Panc1 (cell line): ENCODE measurements at regions not wholly inside any gene's neighbourhood (a gene's known extent, or its start where the extent isn't known, plus 50 kb on each side); places are given as distances from the start of the nearest gene placed in this dataset.
"Not testable (repeated sequence)": the region's sequence is repeated elsewhere in the genome, so short reads cannot be mapped to it uniquely, and the experiment has no call there.

ENCODE experiments used
- ATAC-seq: fragments of 200-7000 bp; cut with Tn5 transposase; 2 replicates; pipeline ENCODE4 v1.9.1; 2020; ENCODE audit warnings: mild to moderate bottlenecking, moderate library complexity
- BruUV-seq: library from RNA; stranded (reverse); fragments of 400-500 nt; replicated peaks from 2 replicates; lab custom pipeline; 2021; lab: Mats Ljungman, UMichigan
- CTCF ChIA-PET: fragments of 300-600 bp; sonication (Branson Sonifier 250); formaldehyde crosslinking; loops from one replicate; lab custom pipeline; 2022; ENCODE audit warnings: antibody characterized with exemption; lab: Charles Lee
- POLR2A ChIA-PET: fragments of 300-600 bp; sonication (Branson Sonifier 250); formaldehyde crosslinking; loops from one replicate; lab custom pipeline; 2022; ENCODE audit warnings: antibody characterized with exemption; lab: Charles Lee
- DNase-seq: peaks from one replicate; pipeline ENCODE4 v3.0.0-alpha.2; 2010; ENCODE audit warnings: low read depth, low spot score
- H3K27ac ChIP-seq: 2 replicates; pipeline ENCODE4 v1.5.1; 2011; ENCODE audit warnings: mild to moderate bottlenecking, low read length, inconsistent platforms
- H3K27me3 ChIP-seq: fragments of 200-500 bp; sonication (Bioruptor generic); 2 replicates; pipeline ENCODE4 v1.6.0; 2014; ENCODE audit warnings: low read length, inconsistent platforms; ENCODE audit not compliant: control insufficient read depth, insufficient read depth
- H3K36me3 ChIP-seq: fragments of 200-500 bp; sonication (Bioruptor generic); 2 replicates; pipeline ENCODE4 v1.5.1; 2014; ENCODE audit warnings: inconsistent platforms, mild to moderate bottlenecking, low read length, moderate library complexity; ENCODE audit not compliant: control insufficient read depth, insufficient read depth
- H3K4me1 ChIP-seq: 2 replicates; pipeline ENCODE4 v1.5.1; 2011; ENCODE audit warnings: inconsistent platforms, mild to moderate bottlenecking, low read length, moderate library complexity; ENCODE audit not compliant: control insufficient read depth, insufficient read depth
- H3K4me3 ChIP-seq, 2 experiments: 2 replicates each; pipeline ENCODE4 v1.5.1; 2011 to 2012; ENCODE audit warnings: low read depth in 2 of 2, low read length in 2 of 2, mild to moderate bottlenecking in 2 of 2, inconsistent platforms in 1 of 2, moderate library complexity in 1 of 2
- H3K9me3 ChIP-seq: fragments of 200-500 bp; sonication (Bioruptor generic); 2 replicates; pipeline ENCODE4 v1.5.1; 2014; ENCODE audit warnings: low read depth, mild to moderate bottlenecking, inconsistent platforms, low read length, moderate library complexity; ENCODE audit not compliant: control insufficient read depth, insufficient read depth
- POLR2AphosphoS5 ChIP-seq: IDR thresholded peaks from 2 replicates; pipeline ENCODE4 v1.6.1; 2012; ENCODE audit warnings: mild to moderate bottlenecking, low read depth, low read length, moderate library complexity
- SIN3A ChIP-seq: IDR thresholded peaks from 2 replicates; pipeline ENCODE4 v1.6.1; 2012; ENCODE audit warnings: low read depth, mild to moderate bottlenecking, low read length, moderate library complexity, borderline replicate concordance; ENCODE audit not compliant: insufficient read depth
- TCF7L2 ChIP-seq: IDR thresholded peaks from 2 replicates; pipeline ENCODE4 v1.6.1; 2011; ENCODE audit warnings: mild to moderate bottlenecking, low read depth, low read length, inconsistent platforms
- in situ Hi-C: cut with HindIII; loops from 2 replicates; pipeline ENCODE4 v1.10.0; 2016; ENCODE audit warnings: low sequenced_read_pairs, low pct_unique_long_range_greater_than_20kb
- intact Hi-C: fragments of 100-400 bp; cut with micrococcal nuclease; formaldehyde crosslinking; loops from one replicate; pipeline ENCODE4 v1.10.0; 2022; ENCODE audit not compliant: unreplicated experiment
- TF ChIP-seq, protein P1 (sequence below): fragments of 450-650 bp; IDR thresholded peaks from 2 replicates; pipeline ENCODE4 v1.5.1; 2017; ENCODE audit warnings: mild to moderate bottlenecking
- TF ChIP-seq, protein P2 (sequence below), 2 experiments: IDR thresholded peaks; 2 replicates each; pipeline ENCODE4 v1.6.1; 2011 to 2012; ENCODE audit warnings: low read depth in 2 of 2, control low read depth in 1 of 2, low read length in 1 of 2, mild to moderate bottlenecking in 1 of 2, moderate library complexity in 1 of 2; ENCODE audit not compliant: insufficient read depth in 1 of 2

DNA sequence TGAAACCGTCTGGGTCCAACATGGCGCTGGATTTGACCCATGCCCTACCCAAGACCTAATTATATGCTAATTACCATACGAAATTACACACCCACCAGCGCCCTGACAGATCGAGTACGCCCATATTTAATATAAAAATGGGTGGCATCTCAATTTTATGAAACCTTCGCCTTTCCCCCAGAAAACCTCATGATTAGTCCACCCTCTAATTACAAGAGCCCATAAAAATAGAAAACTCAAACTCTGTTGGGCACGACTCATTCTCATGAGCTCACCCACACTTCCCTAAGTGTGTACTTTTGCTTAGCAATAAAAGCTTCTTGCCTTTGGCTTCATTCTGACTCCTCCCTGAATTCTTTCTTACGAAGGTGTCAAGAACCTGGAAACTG lies 136.4 kb downstream of the OR2B2 start:
- in situ Hi-C loops, result no loop called here
- H3K9me3 ChIP-seq, result no peaks in the 10 kb centered on the region
- H3K27me3 ChIP-seq, result no peaks in the 10 kb centered on the region
- POLR2A ChIA-PET, result no interaction called here
- TF ChIP-seq, protein P1, sequence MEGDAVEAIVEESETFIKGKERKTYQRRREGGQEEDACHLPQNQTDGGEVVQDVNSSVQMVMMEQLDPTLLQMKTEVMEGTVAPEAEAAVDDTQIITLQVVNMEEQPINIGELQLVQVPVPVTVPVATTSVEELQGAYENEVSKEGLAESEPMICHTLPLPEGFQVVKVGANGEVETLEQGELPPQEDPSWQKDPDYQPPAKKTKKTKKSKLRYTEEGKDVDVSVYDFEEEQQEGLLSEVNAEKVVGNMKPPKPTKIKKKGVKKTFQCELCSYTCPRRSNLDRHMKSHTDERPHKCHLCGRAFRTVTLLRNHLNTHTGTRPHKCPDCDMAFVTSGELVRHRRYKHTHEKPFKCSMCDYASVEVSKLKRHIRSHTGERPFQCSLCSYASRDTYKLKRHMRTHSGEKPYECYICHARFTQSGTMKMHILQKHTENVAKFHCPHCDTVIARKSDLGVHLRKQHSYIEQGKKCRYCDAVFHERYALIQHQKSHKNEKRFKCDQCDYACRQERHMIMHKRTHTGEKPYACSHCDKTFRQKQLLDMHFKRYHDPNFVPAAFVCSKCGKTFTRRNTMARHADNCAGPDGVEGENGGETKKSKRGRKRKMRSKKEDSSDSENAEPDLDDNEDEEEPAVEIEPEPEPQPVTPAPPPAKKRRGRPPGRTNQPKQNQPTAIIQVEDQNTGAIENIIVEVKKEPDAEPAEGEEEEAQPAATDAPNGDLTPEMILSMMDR, result no peak
- no peak for TF ChIP-seq TCF7L2
- TF ChIP-seq POLR2AphosphoS5, result no peak
- TF ChIP-seq, protein P2, sequence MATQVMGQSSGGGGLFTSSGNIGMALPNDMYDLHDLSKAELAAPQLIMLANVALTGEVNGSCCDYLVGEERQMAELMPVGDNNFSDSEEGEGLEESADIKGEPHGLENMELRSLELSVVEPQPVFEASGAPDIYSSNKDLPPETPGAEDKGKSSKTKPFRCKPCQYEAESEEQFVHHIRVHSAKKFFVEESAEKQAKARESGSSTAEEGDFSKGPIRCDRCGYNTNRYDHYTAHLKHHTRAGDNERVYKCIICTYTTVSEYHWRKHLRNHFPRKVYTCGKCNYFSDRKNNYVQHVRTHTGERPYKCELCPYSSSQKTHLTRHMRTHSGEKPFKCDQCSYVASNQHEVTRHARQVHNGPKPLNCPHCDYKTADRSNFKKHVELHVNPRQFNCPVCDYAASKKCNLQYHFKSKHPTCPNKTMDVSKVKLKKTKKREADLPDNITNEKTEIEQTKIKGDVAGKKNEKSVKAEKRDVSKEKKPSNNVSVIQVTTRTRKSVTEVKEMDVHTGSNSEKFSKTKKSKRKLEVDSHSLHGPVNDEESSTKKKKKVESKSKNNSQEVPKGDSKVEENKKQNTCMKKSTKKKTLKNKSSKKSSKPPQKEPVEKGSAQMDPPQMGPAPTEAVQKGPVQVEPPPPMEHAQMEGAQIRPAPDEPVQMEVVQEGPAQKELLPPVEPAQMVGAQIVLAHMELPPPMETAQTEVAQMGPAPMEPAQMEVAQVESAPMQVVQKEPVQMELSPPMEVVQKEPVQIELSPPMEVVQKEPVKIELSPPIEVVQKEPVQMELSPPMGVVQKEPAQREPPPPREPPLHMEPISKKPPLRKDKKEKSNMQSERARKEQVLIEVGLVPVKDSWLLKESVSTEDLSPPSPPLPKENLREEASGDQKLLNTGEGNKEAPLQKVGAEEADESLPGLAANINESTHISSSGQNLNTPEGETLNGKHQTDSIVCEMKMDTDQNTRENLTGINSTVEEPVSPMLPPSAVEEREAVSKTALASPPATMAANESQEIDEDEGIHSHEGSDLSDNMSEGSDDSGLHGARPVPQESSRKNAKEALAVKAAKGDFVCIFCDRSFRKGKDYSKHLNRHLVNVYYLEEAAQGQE (IDR thresholded peaks at IDR 0.05; ENCODE audit: insufficient read depth in 1 of 2, low read depth in 2 of 2, low read length in 1 of 2), result no peak
- TF ChIP-seq SIN3A, result no peak
- no peak for ATAC-seq
- intact Hi-C loops, result no loop called here
- DNase-seq, result no peak
- BruUV-seq, result no TSS peak
- no peaks in the 10 kb centered on the region for H3K36me3 ChIP-seq
- CTCF ChIA-PET, result interaction anchor here (0.8 kb wide), 1 partner anchor 20 kb away, joined by 3 read pairs; no protein-coding TSS in a partner anchor
- peaks cover 13% of the 10 kb centered on the region for H3K4me1 ChIP-seq
- no peak overlapping the region for H3K4me3 ChIP-seq
- H3K27ac ChIP-seq, result no peak overlapping the region

DNA sequence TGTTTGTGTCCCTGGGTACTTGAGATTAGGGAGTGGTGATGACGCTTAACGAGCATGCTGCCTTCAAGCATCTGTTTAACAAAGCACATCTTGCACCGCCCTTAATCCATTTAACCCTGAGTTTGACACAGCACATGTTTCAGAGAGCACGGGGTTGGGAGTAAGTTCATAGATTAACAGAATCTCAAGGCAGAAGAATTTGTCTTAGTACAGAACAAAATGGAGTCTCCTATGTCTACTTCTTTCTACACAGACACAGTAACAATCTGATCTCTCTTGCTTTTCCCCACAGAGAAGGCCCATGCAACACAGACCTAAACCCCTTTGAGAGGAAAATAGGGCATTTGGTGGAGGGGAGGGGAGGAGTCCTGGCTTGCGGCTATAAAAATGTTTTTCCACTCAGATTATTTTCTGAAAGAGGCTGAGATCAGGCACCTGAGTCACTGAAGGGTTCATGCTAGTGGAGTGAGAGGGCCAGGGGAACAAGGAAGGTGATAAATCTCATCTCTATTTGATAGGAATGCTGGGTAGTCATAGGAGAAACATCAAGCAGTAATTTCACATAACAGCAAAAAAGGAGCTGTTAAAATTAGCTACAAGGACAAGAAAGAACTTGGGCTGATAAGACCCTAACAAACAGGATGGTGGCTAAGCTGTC lies 136.9 kb downstream of the OR2B2 start:
- H3K27me3 ChIP-seq, H3K27ac ChIP-seq, H3K4me3 ChIP-seq, intact Hi-C loops, H3K36me3 ChIP-seq, POLR2A ChIA-PET, DNase-seq, in situ Hi-C loops, ATAC-seq, H3K9me3 ChIP-seq, BruUV-seq: not testable (repeated sequence)
- peaks cover 13% of the 10 kb centered on the region for H3K4me1 ChIP-seq
- CTCF ChIA-PET, result interaction anchor here (0.7 to 0.8 kb wide), 2 partner anchors 21 to 36 kb away, joined by 3 to 4 read pairs; no protein-coding TSS in a partner anchor

DNA sequence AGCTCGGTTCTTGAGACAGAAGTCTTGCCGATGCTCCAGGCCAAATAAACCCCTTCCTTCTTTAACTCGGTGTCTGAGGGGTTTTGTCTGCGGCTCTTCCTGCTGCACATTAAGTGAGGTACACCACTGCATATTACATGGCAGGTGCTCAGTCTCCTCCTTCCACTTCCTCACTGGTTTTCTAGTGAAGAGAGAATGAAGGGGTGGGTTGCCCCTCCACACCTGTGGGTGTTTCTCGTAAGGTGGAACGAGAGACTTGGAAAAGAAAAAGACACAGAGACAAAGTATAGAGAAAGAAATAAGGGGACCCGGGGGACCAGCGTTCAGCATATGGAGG lies 138.0 kb downstream of the OR2B2 start:
- H3K27ac ChIP-seq, in situ Hi-C loops, POLR2A ChIA-PET, H3K27me3 ChIP-seq, H3K36me3 ChIP-seq, DNase-seq, H3K9me3 ChIP-seq, BruUV-seq, H3K4me3 ChIP-seq, ATAC-seq, intact Hi-C loops: not testable (repeated sequence)
- H3K4me1 ChIP-seq, result peaks cover 13% of the 10 kb centered on the region
- CTCF ChIA-PET, result interaction anchor here (0.5 kb wide), 1 partner anchor 274 kb away, joined by 10 read pairs; no protein-coding TSS in a partner anchor

DNA sequence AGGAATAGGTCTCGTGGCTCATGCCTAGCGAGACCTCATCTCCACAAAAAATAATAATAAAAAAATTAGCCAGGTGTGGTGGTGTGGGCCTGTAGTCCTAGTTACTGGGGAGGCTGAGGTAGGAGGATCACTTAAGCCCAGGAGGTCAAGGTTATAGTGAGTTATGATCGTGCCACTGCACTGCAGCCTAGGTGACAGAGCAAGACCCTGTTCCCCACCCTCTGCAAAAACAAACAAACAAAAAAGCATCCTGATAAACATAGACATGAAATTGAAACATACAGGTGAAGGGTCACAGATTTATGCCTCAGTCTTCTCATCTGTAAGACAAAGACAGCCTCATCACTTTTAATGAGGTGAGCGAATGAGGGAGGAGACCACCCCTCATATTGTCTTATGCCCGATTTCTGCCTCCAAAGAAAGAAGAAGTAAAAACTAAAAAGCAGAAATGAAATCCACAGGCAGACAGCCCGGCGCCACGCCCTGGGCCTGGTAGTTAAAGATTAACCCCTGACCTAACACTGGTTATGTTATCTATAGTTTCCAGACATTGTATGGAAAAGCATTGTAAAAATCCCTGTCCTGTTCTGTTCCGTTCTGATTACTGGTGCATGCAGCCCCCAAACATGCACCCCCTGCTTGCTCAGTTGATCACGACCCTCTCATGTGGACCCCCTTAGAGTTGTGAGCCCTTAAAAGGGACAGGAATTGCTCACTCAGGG lies 138.5 kb downstream of the OR2B2 start:
- intact Hi-C loops, ATAC-seq, BruUV-seq, H3K4me3 ChIP-seq, DNase-seq, H3K27ac ChIP-seq, POLR2A ChIA-PET, H3K9me3 ChIP-seq, in situ Hi-C loops, H3K27me3 ChIP-seq, H3K36me3 ChIP-seq: not testable (repeated sequence)
- CTCF ChIA-PET, result interaction anchor here (0.5 to 2.3 kb wide), 3 partner anchors 12 to 274 kb away, joined by 6 to 19 read pairs (median 10); no protein-coding TSS in a partner anchor
- H3K4me1 ChIP-seq, result peaks cover 13% of the 10 kb centered on the region
